IPS-20b (cell line): ENCODE measurements at regions not wholly inside any gene's neighbourhood (a gene's known extent, or its start where the extent isn't known, plus 50 kb on each side); places are given as distances from the start of the nearest gene placed in this dataset.
"Not testable (repeated sequence)": the region's sequence is repeated elsewhere in the genome, so short reads cannot be mapped to it uniquely, and the experiment has no call there.

ENCODE experiments used
- H3K27ac ChIP-seq: one replicate; pipeline ENCODE4 v1.5.1; 2013; ENCODE audit warnings: low read length
- H3K27me3 ChIP-seq: 2 replicates; pipeline ENCODE4 v1.6.1; 2013; ENCODE audit warnings: mild to moderate bottlenecking, low read length, inconsistent platforms; ENCODE audit not compliant: insufficient read depth
- H3K36me3 ChIP-seq: 2 replicates; pipeline ENCODE4 v1.6.1; 2013; ENCODE audit warnings: low read depth, mild to moderate bottlenecking, inconsistent platforms, low read length, moderate library complexity; ENCODE audit not compliant: insufficient read depth
- H3K4me1 ChIP-seq: 2 replicates; pipeline ENCODE4 v1.6.1; 2013; ENCODE audit warnings: mild to moderate bottlenecking, control low read depth, inconsistent platforms, low read length, moderate library complexity; ENCODE audit not compliant: insufficient read depth
- H3K4me3 ChIP-seq: 2 replicates; pipeline ENCODE4 v1.5.1; 2013; ENCODE audit warnings: mild to moderate bottlenecking, low read length, inconsistent platforms
- H3K9ac ChIP-seq: 2 replicates; pipeline ENCODE4 v1.6.1; 2013; ENCODE audit warnings: low read depth, mild to moderate bottlenecking, inconsistent platforms, low read length, moderate library complexity
- H3K9me3 ChIP-seq: 2 replicates; pipeline ENCODE4 v1.6.1; 2013; ENCODE audit warnings: mild to moderate bottlenecking, low read depth, low read length, inconsistent platforms; ENCODE audit not compliant: insufficient read depth

DNA sequence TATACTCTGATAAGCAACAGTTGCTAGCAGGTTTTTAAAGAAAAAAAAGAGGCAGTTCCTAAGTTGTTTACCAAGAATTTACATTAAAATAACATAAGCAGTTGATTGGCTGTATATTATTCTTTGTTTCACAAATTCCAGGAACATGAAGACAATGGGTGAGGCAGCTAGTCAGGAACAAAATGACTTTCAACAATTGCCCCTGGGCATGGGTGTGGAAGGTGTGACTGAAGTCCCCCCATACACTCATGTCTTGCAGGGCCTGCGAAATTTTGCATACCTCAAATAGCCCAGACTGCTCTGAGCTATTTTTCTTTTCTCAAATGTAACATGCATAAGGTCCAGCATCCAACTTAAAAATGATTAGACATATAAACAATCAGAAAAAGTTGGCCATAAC is 267.2 kb upstream of the DIO3 start:
- H3K27me3 ChIP-seq, result no peaks in the 10 kb centered on the region
- peak overlapping the region; percentile 31; the same call in 1 of the 2 replicates for H3K4me3 ChIP-seq
- H3K27ac ChIP-seq, result no peak overlapping the region
- H3K36me3 ChIP-seq, result no peaks in the 10 kb centered on the region
- peaks cover 35% of the 10 kb centered on the region for H3K9me3 ChIP-seq
- H3K4me1 ChIP-seq, result peaks cover 2% of the 10 kb centered on the region; the same call in 1 of the 2 replicates
- H3K9ac ChIP-seq, result no peak overlapping the region

GRCh38 chr14:101299781-101300180 is 261.5 kb upstream of the DIO3 start:
- peaks cover 17% of the 10 kb centered on the region for H3K4me1 ChIP-seq
- not testable (repeated sequence) for H3K36me3 ChIP-seq, H3K27ac ChIP-seq, H3K27me3 ChIP-seq, H3K9ac ChIP-seq, H3K4me3 ChIP-seq
- H3K9me3 ChIP-seq, result peaks cover 35% of the 10 kb centered on the region

- no peaks in the 10 kb centered on the region for H3K27me3 ChIP-seq
- H3K4me3 ChIP-seq, result peak overlapping the region; percentile 50; the same call in 1 of the 2 replicates
- H3K36me3 ChIP-seq, result no peaks in the 10 kb centered on the region
- peak overlapping the region; percentile 58; the same call in 1 of the 2 replicates for H3K9ac ChIP-seq
- peaks cover 23% of the 10 kb centered on the region for H3K9me3 ChIP-seq
- H3K4me1 ChIP-seq, result peaks cover 17% of the 10 kb centered on the region
- H3K27ac ChIP-seq, result peak overlapping the region; percentile 18
These were observed 260.3 kb upstream of the DIO3 start for GRCh38 chr14:101301011-101301410.

DNA sequence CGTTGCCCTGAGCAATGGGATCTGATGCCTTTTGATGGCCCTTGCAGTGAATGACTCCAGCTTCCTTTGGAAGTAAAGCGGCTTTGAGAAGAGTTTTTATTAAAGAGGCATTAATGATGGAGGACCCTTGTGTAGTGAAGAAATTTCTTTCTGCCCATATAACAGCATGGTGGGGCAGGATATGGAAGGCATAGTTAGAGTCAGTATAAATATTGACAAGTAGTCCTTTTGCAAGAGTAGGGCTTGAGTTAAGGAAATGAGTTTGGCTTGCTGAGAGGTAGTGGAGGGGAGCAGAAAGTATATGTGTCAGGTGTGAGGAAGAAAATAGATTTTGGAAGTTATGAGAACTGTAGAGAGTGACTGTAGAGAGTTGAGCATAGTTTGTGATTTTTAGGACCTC is 254.1 kb upstream of the DIO3 start:
- not testable (repeated sequence) for H3K27ac ChIP-seq, H3K36me3 ChIP-seq, H3K4me3 ChIP-seq, H3K9ac ChIP-seq, H3K4me1 ChIP-seq, H3K27me3 ChIP-seq, H3K9me3 ChIP-seq

GRCh38 chr14:101311186-101311585 is 250.1 kb upstream of the DIO3 start:
- not testable (repeated sequence) for H3K9me3 ChIP-seq, H3K27me3 ChIP-seq, H3K36me3 ChIP-seq, H3K27ac ChIP-seq, H3K4me3 ChIP-seq, H3K9ac ChIP-seq, H3K4me1 ChIP-seq

DNA sequence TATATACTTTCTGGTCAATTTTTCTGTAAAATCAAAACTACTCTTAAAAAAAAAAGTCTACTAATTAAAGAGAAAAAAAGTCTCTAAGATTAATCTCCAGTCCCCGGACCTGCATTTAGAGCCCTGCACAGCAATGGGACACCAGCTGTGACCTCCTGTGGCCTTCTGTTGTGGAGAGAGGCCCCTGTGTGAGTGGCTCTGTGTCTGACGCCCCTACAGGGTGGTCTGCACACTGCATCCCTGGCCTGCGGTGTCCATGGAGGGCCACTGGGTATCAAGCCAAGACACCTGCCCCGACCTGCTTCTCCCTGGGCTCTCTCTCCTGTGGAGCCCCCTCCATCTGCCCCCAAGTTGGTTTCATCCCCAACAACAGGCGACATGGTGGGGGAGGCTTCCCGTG is 248.0 kb upstream of the DIO3 start:
- no peak overlapping the region for H3K27ac ChIP-seq
- peaks cover 6% of the 10 kb centered on the region for H3K9me3 ChIP-seq
- no peak overlapping the region for H3K4me3 ChIP-seq
- H3K4me1 ChIP-seq, result no peaks in the 10 kb centered on the region
- H3K36me3 ChIP-seq, result no peaks in the 10 kb centered on the region
- no peaks in the 10 kb centered on the region for H3K27me3 ChIP-seq
- no peak overlapping the region for H3K9ac ChIP-seq

DNA sequence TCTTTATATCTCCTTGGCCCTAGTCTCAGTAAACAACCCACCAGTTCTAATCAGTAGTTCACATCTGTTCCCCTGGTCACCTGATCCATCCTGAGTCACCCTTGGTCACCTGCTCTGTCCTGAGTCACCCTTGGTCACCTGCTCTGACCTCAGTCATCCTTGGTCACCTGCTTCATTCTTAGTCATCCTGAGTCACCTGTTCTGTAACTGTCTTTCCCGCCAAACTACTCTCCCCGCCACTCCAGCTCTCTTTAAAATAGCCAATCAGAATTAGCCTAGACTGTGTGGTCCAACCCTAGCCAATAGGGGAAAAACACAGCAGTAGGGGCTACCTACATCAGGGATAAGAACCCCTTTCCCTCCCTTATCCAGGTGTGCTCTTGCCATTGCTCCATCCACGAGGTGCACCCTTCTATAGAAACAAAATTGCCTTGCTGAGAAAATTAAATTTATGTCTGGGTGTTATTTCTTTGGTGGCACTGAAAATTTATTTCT is 245.4 kb upstream of the DIO3 start:
- Histone ChIP-seq H3K4me3 (no peak overlapping the region), H3K36me3 (no peaks in the 10 kb centered on the region), H3K27me3 (no peaks in the 10 kb centered on the region), H3K4me1 (no peaks in the 10 kb centered on the region), H3K27ac (no peak overlapping the region), H3K9me3 (peaks cover 6% of the 10 kb centered on the region), H3K9ac (no peak overlapping the region)

GRCh38 chr14:101318271-101318670 is 243.0 kb upstream of the DIO3 start:
- Histone ChIP-seq H3K27me3 (no peaks in the 10 kb centered on the region), H3K27ac (no peak overlapping the region), H3K9ac (no peak overlapping the region), H3K4me1 (no peaks in the 10 kb centered on the region), H3K36me3 (no peaks in the 10 kb centered on the region), H3K4me3 (no peak overlapping the region), H3K9me3 (peaks cover 9% of the 10 kb centered on the region)

- H3K36me3 ChIP-seq, result no peaks in the 10 kb centered on the region
- no peak overlapping the region for H3K27ac ChIP-seq
- H3K4me1 ChIP-seq, result no peaks in the 10 kb centered on the region
- no peaks in the 10 kb centered on the region for H3K27me3 ChIP-seq
- no peak overlapping the region for H3K9ac ChIP-seq
- H3K4me3 ChIP-seq, result no peak overlapping the region
- H3K9me3 ChIP-seq, result peaks cover 22% of the 10 kb centered on the region; the same call in 1 of the 2 replicates
These were observed 240.9 kb upstream of the DIO3 start for GRCh38 chr14:101320396-101320795.

- no peak overlapping the region for H3K27ac ChIP-seq
- no peaks in the 10 kb centered on the region for H3K4me1 ChIP-seq
- H3K9me3 ChIP-seq, result peaks cover 15% of the 10 kb centered on the region; the same call in 1 of the 2 replicates
- H3K27me3 ChIP-seq, result no peaks in the 10 kb centered on the region
- H3K36me3 ChIP-seq, result no peaks in the 10 kb centered on the region
- H3K9ac ChIP-seq, result no peak overlapping the region
- no peak overlapping the region for H3K4me3 ChIP-seq
These were observed 239.1 kb upstream of the DIO3 start for GRCh38 chr14:101322223-101322622.

DNA sequence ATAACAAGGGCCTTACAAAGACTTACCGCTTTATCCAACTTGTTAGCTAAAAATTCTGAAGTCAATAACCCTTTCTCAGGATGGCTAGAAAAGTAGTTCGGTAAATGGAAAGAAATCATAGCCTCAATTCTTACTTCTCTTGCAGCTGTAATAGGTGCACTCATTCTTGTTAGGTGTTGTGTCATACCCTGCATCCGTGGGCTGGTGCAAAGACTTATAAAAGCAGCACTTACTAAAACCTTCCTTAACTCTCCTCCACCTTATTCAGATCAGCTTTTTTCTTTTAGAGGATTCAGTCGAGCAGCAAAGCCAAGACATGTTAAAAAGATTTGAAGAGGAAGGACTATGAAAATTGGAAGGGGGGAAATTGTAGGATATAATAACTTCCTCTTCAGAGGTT is 238.2 kb upstream of the DIO3 start:
- Histone ChIP-seq H3K27me3 (no peaks in the 10 kb centered on the region), H3K4me1 (no peaks in the 10 kb centered on the region), H3K9me3 (peaks cover 15% of the 10 kb centered on the region; the same call in 1 of the 2 replicates), H3K36me3 (no peaks in the 10 kb centered on the region), H3K4me3 (no peak overlapping the region), H3K27ac (no peak overlapping the region), H3K9ac (no peak overlapping the region)

- H3K27ac ChIP-seq, H3K27me3 ChIP-seq, H3K9ac ChIP-seq, H3K36me3 ChIP-seq, H3K4me1 ChIP-seq, H3K4me3 ChIP-seq: not testable (repeated sequence)
- H3K9me3 ChIP-seq, result peaks cover 15% of the 10 kb centered on the region; the same call in 1 of the 2 replicates
These were observed 237.6 kb upstream of the DIO3 start for GRCh38 chr14:101323614-101324235.
